Adrenal gland (tissue), 9 donors: ENCODE measurements at regions not wholly inside any gene's neighbourhood (a gene's known extent, or its start where the extent isn't known, plus 50 kb on each side); places are given as distances from the start of the nearest gene placed in this dataset.
"Not testable (repeated sequence)": the region's sequence is repeated elsewhere in the genome, so short reads cannot be mapped to it uniquely, and the experiment has no call there.

Experiments used
- DNase-seq, 7 donors: peaks; one replicate each; pipeline ENCODE4 v3.0.0-alpha.2; 2019 to 2020
- H3K27ac ChIP-seq, 5 donors: fragments of 200-600 bp; sonication (generic) in 4 of 5; 1 replicate in 3 of 5; 2 replicates in 2 of 5; pipeline versions ENCODE4 v1.5.1 to v1.8.0; 2016 to 2020; ENCODE audit warnings: mild to moderate bottlenecking in 1 of 5
- H3K27me3 ChIP-seq: fragments of 200-600 bp; 2 replicates; pipeline ENCODE4 v1.8.0; 2021
- H3K36me3 ChIP-seq, 2 donors: fragments of 200-600 bp; replicated peaks in 1 of 2; 1 replicate in 1 of 2; 2 replicates in 1 of 2; pipeline versions ENCODE4 v1.5.1 to v1.8.0; 2018 to 2022
- H3K4me1 ChIP-seq, 2 donors: fragments of 200-600 bp; replicated peaks in 1 of 2; 1 replicate in 1 of 2; 2 replicates in 1 of 2; pipeline versions ENCODE4 v1.5.1 to v1.8.0; 2018 to 2021
- H3K4me3 ChIP-seq, 4 donors: fragments of 200-600 bp; sonication (generic) in 3 of 4; one replicate each; pipeline ENCODE4 v1.5.1; 2016 to 2018
- H3K9me3 ChIP-seq, 3 donors: fragments of 200-600 bp; sonication (generic) in 1 of 3; replicated peaks in 1 of 3; 1 replicate in 2 of 3; 2 replicates in 1 of 3; pipeline versions ENCODE4 v1.5.1 to v1.8.0; 2016 to 2021
- POLR2A ChIP-seq, 2 donors: fragments of 450-650 bp; IDR thresholded peaks; one replicate each; pipeline ENCODE4 v1.6.1; 2017; ENCODE audit warnings: antibody characterized with exemption in 2 of 2, mild to moderate bottlenecking in 2 of 2, moderate library complexity in 1 of 2
- WGBS, 4 donors: extraction: QIAGEN DNeasy Blood & Tissue Kit in 2 of 4; methylation state at CpG; one replicate each; pipeline versions ENCODE4 v1.1.5 to v1.1.7; 2013 to 2017; 5-methylcytosine and 5-hydroxymethylcytosine counted together
- intact Hi-C, 2 donors: fragments of 100-400 bp; cut with DNase I; formaldehyde crosslinking; loops; one replicate each; pipeline versions ENCODE4 v1.14.1 to v1.15.0; 2022 to 2023
- TF ChIP-seq, protein P1 (sequence below), 6 experiments: fragments of 450-650 bp in 4 of 6; fragments of 200-600 bp in 2 of 6; sonication (generic) in 1 of 6; IDR thresholded peaks; 1 replicate in 5 of 6; 2 replicates in 1 of 6; pipeline versions ENCODE4 v1.5.1 to v1.8.0; 2016 to 2021; ENCODE audit warnings: antibody characterized with exemption in 6 of 6, mild to moderate bottlenecking in 2 of 6, moderate library complexity in 1 of 6
- donor health status: healthy with polysubstance abuse.
- donor health status: Bipolar disorder and iron deficiency.
- donor health status: DM: yes; HTN: yes; CAD: no.
- donor health status: DM: no; HTN: no; CAD: no.
- donor health status: DM: no; HTN: no; CAD: no.

DNA sequence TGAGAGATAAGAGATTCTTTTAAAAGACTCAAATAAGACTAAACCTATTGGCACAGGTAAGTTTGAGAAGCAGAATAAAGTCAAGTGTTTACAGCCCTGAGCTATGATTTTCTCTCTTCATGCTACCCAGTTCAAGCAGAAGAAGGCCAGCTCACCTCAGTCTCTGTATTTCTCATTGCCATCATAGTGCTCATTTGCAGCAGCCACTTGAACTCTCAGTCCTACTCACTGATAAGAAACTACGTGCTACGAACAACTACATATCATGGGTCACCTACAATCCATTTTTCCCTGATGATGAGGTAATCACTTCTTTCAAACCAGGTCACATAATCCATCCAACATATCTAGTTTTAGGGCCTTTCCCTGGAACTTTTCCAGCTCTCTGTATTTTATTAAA, 617.5 kb downstream of the JRKL start:
- H3K4me1 ChIP-seq: no peaks in the 10 kb centered on the region
- 51 to 59% (median 56%) methylated on average over 2 of the region's 2 CpGs for WGBS, 4 donors
- no peak overlapping the region for H3K4me3 ChIP-seq
- intact Hi-C loops: no loop called here
- no peak for TF ChIP-seq POLR2A (IDR thresholded peaks at IDR 0.05)
- TF ChIP-seq, protein P1, sequence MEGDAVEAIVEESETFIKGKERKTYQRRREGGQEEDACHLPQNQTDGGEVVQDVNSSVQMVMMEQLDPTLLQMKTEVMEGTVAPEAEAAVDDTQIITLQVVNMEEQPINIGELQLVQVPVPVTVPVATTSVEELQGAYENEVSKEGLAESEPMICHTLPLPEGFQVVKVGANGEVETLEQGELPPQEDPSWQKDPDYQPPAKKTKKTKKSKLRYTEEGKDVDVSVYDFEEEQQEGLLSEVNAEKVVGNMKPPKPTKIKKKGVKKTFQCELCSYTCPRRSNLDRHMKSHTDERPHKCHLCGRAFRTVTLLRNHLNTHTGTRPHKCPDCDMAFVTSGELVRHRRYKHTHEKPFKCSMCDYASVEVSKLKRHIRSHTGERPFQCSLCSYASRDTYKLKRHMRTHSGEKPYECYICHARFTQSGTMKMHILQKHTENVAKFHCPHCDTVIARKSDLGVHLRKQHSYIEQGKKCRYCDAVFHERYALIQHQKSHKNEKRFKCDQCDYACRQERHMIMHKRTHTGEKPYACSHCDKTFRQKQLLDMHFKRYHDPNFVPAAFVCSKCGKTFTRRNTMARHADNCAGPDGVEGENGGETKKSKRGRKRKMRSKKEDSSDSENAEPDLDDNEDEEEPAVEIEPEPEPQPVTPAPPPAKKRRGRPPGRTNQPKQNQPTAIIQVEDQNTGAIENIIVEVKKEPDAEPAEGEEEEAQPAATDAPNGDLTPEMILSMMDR (IDR thresholded peaks at IDR 0.05): no peak
- no peaks in the 10 kb centered on the region for H3K27me3 ChIP-seq
- no peak for DNase-seq
- no peaks in the 10 kb centered on the region for H3K9me3 ChIP-seq
- no peak overlapping the region for H3K27ac ChIP-seq
- no peaks in the 10 kb centered on the region for H3K36me3 ChIP-seq

DNA sequence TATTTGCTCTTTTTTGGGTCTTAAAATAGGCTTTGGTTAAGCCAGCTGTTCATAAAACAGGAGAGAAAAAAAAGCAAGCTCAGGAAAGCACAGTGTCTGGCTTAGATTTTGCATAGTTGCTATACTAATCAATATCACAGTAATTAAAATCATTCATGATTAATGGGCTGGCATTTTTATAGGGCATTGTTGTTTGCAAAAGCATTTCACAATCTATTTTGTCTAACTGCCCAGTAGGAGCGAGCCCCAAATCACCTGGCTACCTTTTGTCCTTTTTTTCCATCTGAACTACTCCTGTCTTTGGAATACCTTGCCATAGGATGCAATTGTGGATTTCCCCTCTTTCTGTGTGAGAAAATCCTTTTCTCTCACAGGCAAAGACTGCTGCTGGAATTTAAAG, 619.8 kb downstream of the JRKL start:
- WGBS, 4 donors: 78 to 91% (median 88%) methylated on average over 1 of the region's 1 CpG
- H3K4me3 ChIP-seq: no peak overlapping the region

DNA sequence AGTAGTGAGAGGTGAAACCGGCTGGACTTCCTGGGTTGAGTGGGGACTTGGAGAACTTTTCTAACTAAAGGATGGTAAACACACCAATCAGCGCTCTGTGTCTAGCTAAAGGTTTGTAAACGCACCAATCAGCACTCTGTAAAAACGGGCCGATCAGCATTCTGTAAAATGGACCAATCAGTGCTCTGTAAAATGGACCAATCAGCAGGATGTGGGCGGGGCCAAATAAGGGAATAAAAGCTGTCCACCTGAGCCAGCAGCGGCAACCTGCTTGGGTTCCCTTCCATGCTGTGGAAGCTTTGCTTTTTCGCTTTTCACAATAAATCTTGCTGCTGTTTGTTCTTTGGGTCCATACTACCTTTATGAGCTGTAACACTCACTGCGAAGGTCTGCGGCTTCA, 621.2 kb downstream of the JRKL start:
- H3K9me3 ChIP-seq, DNase-seq, intact Hi-C loops, H3K4me1 ChIP-seq, H3K36me3 ChIP-seq, H3K4me3 ChIP-seq, H3K27ac ChIP-seq, H3K27me3 ChIP-seq: not testable (repeated sequence)
- 81 to 87% (median 84%) methylated on average over 10 of the region's 10 CpGs for WGBS, 4 donors

More for the DNA sequence above, 619.8 kb downstream of the JRKL start:
- no peak overlapping the region for H3K27ac ChIP-seq
- H3K9me3 ChIP-seq: no peaks in the 10 kb centered on the region
- intact Hi-C loops: no loop called here
- no peak for DNase-seq
- no peaks in the 10 kb centered on the region for H3K27me3 ChIP-seq
- no peaks in the 10 kb centered on the region for H3K4me1 ChIP-seq
- H3K36me3 ChIP-seq: no peaks in the 10 kb centered on the region
- TF ChIP-seq, protein P1 (IDR thresholded peaks at IDR 0.05): no peak
- TF ChIP-seq POLR2A (IDR thresholded peaks at IDR 0.05): no peak

DNA sequence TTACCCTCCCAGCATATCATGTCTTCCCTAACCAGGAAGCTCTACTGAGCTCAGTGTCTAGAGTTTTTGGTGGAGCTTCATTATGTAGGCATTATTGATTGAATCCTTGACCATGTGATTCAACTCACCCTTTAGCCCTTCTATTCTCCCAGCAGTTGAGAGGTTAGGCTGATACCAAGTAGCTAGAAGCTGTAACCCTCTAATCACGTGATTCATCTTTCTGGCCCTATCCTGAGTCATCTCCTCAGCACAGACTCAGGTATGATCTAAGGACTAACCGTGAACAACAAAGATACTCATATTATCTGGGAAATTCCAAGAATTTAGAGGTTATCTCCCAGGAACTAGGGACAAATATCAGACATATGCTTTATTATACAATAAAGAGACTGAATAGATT, 625.5 kb downstream of the JRKL start:
- TF ChIP-seq POLR2A (IDR thresholded peaks at IDR 0.05): no peak
- TF ChIP-seq, protein P1 (IDR thresholded peaks at IDR 0.05): no peak
- H3K27me3 ChIP-seq: no peaks in the 10 kb centered on the region
- intact Hi-C loops: no loop called here
- H3K36me3 ChIP-seq: no peaks in the 10 kb centered on the region
- no peak overlapping the region for H3K27ac ChIP-seq
- no peaks in the 10 kb centered on the region for H3K4me1 ChIP-seq
- H3K4me3 ChIP-seq: no peak overlapping the region
- WGBS, 4 donors: 63 to 88% (median 71%) methylated on average over 2 of the region's 2 CpGs
- no peak for DNase-seq
- no peaks in the 10 kb centered on the region for H3K9me3 ChIP-seq

DNA sequence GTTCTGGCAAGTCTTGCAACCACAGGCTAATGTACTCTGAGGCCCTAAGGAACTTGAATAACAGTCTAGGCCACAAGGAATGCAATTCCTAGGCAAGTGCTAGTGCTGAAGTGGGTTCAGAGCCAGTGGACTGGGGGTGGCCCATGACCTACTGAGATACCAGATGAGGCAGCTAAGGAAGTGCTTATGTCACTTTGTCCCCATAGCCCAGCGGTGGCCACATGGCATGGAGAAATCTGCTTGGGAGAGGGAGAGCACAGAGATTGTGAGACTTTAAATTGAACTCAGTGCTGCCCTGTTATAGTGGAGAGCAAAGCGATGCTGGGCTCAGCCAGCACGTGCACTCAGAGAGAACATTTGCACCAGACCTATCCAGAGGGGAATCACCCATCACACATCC, 629.5 kb downstream of the JRKL start:
- intact Hi-C loops: no loop called here
- Histone ChIP-seq H3K27ac (no peak overlapping the region), H3K9me3 (no peaks in the 10 kb centered on the region), H3K36me3 (no peaks in the 10 kb centered on the region), H3K4me3 (no peak overlapping the region), H3K27me3 (no peaks in the 10 kb centered on the region), H3K4me1 (no peaks in the 10 kb centered on the region)
- TF ChIP-seq, protein P1 (IDR thresholded peaks at IDR 0.05): no peak
- no peak for TF ChIP-seq POLR2A (IDR thresholded peaks at IDR 0.05)
- 88 to 93% (median 91%) methylated on average over 3 of the region's 3 CpGs for WGBS, 4 donors
- no peak for DNase-seq
